Vagina (tissue), 2 donors: ENCODE measurements at regions not wholly inside any gene's neighbourhood (a gene's known extent, or its start where the extent isn't known, plus 50 kb on each side); places are given as distances from the start of the nearest gene placed in this dataset.

Source experiments
- DNase-seq, 2 donors: peaks; one replicate each; pipeline ENCODE4 v3.0.0-alpha.2; 2017; ENCODE audit errors: extremely low spot score in 2 of 2
- H3K27ac ChIP-seq: fragments of 200-600 bp; sonication (generic); one replicate; pipeline ENCODE4 v1.5.1; 2019
- H3K27me3 ChIP-seq: fragments of 200-600 bp; sonication (generic); one replicate; pipeline ENCODE4 v1.5.1; 2019
- H3K36me3 ChIP-seq, 2 donors: fragments of 200-600 bp; sonication (generic); one replicate each; pipeline ENCODE4 v1.5.1; 2017 to 2019
- H3K4me1 ChIP-seq: fragments of 200-600 bp; sonication (generic); one replicate; pipeline ENCODE4 v1.5.1; 2019
- H3K4me3 ChIP-seq, 2 donors: fragments of 200-600 bp; sonication (generic); 1 replicate in 1 of 2; 2 replicates in 1 of 2; pipeline ENCODE4 v1.5.1; 2016 to 2019
- H3K9me3 ChIP-seq: fragments of 200-600 bp; sonication (generic); one replicate; pipeline ENCODE4 v1.5.1; 2019
- CTCF ChIP-seq, 3 experiments: fragments of 450-650 bp in 2 of 3; fragments of 200-600 bp in 1 of 3; sonication (generic) in 1 of 3; IDR thresholded peaks; one replicate each; pipeline ENCODE4 v1.5.1; 2017 to 2019; ENCODE audit warnings: antibody characterized with exemption in 3 of 3, mild to moderate bottlenecking in 2 of 3, moderate library complexity in 2 of 3
- POLR2A ChIP-seq, 2 donors: fragments of 450-650 bp; IDR thresholded peaks; one replicate each; pipeline ENCODE4 v1.6.1; 2017; ENCODE audit warnings: antibody characterized with exemption in 2 of 2, mild to moderate bottlenecking in 2 of 2, moderate library complexity in 2 of 2
- POLR2AphosphoS5 ChIP-seq, 2 donors: sonication (generic); formaldehyde crosslinking; IDR thresholded peaks; one replicate each; pipeline ENCODE4 v1.9.0; 2017; ENCODE audit warnings: antibody characterized with exemption in 2 of 2, mild to moderate bottlenecking in 2 of 2, low read depth in 1 of 2; ENCODE audit not compliant: insufficient read depth in 1 of 2
- intact Hi-C: fragments of 100-400 bp; cut with DNase I; formaldehyde crosslinking; loops from one replicate; pipeline ENCODE4 v1.15.1; 2023

GRCh38 chr11:128345316-128345715, 242.0 kb downstream of the ETS1 start:
- intact Hi-C loops: no loop called here
- Histone ChIP-seq H3K27ac (no peak overlapping the region), H3K4me1 (peaks cover 7% of the 10 kb centered on the region), H3K36me3 (no peaks in the 10 kb centered on the region), H3K9me3 (no peaks in the 10 kb centered on the region), H3K4me3 (no peak overlapping the region), H3K27me3 (no peaks in the 10 kb centered on the region)
- DNase-seq: no peak
- no peak for TF ChIP-seq CTCF (IDR thresholded peaks at IDR 0.05)
- TF ChIP-seq POLR2AphosphoS5 (IDR thresholded peaks at IDR 0.05; ENCODE audit: insufficient read depth in 1 of 2, low read depth in 1 of 2): no peak
- TF ChIP-seq POLR2A (IDR thresholded peaks at IDR 0.05): no peak

- TF ChIP-seq POLR2A (IDR thresholded peaks at IDR 0.05): no peak
- no peak for TF ChIP-seq CTCF (IDR thresholded peaks at IDR 0.05)
- no peak for TF ChIP-seq POLR2AphosphoS5 (IDR thresholded peaks at IDR 0.05; ENCODE audit: insufficient read depth in 1 of 2, low read depth in 1 of 2)
- Histone ChIP-seq H3K27ac (no peak overlapping the region), H3K4me3 (no peak overlapping the region)
Measured at GRCh38 chr11:128343870-128344269, 243.5 kb downstream of the ETS1 start.

GRCh38 chr11:128343135-128343514, 244.2 kb downstream of the ETS1 start:
- Histone ChIP-seq H3K27me3 (no peaks in the 10 kb centered on the region), H3K9me3 (no peaks in the 10 kb centered on the region), H3K36me3 (no peaks in the 10 kb centered on the region), H3K4me3 (no peak overlapping the region), H3K4me1 (peaks cover 7% of the 10 kb centered on the region), H3K27ac (no peak overlapping the region)
- no peak for DNase-seq
- no peak for TF ChIP-seq POLR2A (IDR thresholded peaks at IDR 0.05)
- no peak for TF ChIP-seq POLR2AphosphoS5 (IDR thresholded peaks at IDR 0.05; ENCODE audit: insufficient read depth in 1 of 2, low read depth in 1 of 2)
- TF ChIP-seq CTCF (IDR thresholded peaks at IDR 0.05): no peak
- intact Hi-C loops: no loop called here

More at GRCh38 chr11:128343870-128344269, 243.5 kb downstream of the ETS1 start:
- Histone ChIP-seq H3K27me3 (no peaks in the 10 kb centered on the region), H3K4me1 (peaks cover 7% of the 10 kb centered on the region), H3K9me3 (no peaks in the 10 kb centered on the region), H3K36me3 (no peaks in the 10 kb centered on the region)
- intact Hi-C loops: no loop called here
- no peak for DNase-seq

GRCh38 chr11:128342511-128343134, 244.7 kb downstream of the ETS1 start:
- Histone ChIP-seq H3K27me3 (no peaks in the 10 kb centered on the region), H3K4me3 (no peak overlapping the region), H3K4me1 (peaks cover 7% of the 10 kb centered on the region), H3K27ac (no peak overlapping the region), H3K36me3 (no peaks in the 10 kb centered on the region), H3K9me3 (no peaks in the 10 kb centered on the region)
- TF ChIP-seq CTCF (IDR thresholded peaks at IDR 0.05) (no peak), POLR2A (IDR thresholded peaks at IDR 0.05) (no peak), POLR2AphosphoS5 (IDR thresholded peaks at IDR 0.05; ENCODE audit: insufficient read depth in 1 of 2, low read depth in 1 of 2) (no peak)
- intact Hi-C loops: no loop called here
- DNase-seq: no peak
